ENCODE measurements at regions not wholly inside any gene's neighbourhood (a gene's known extent, or its start where the extent isn't known, plus 50 kb on each side); places are given as distances from the start of the nearest gene placed in this dataset.

DNA sequence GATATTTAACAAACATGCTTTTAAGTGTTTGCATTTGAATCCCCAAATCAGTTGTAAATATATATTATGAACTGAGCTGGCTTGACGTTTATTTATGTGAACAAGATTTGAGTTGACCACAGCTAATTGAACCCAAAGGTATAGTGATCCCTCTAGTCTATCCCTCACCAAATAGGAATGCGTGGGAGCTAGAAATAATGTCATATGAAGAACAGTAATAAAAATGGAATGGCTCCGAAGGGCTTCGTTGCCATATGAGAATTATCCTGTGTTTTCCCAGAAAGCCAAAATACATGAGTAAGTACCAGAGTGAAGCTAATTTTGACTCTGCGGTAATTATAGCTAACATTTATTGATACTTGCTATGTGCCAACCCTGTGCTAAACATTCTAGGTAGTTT, 142.7 kb downstream of the ADCYAP1 start:
- DNase-seq (ENCODE audit: low read depth) = no peak
- H3K4me3 ChIP-seq (ENCODE audit: low read length) = no peak overlapping the region
- TF ChIP-seq, protein P1, sequence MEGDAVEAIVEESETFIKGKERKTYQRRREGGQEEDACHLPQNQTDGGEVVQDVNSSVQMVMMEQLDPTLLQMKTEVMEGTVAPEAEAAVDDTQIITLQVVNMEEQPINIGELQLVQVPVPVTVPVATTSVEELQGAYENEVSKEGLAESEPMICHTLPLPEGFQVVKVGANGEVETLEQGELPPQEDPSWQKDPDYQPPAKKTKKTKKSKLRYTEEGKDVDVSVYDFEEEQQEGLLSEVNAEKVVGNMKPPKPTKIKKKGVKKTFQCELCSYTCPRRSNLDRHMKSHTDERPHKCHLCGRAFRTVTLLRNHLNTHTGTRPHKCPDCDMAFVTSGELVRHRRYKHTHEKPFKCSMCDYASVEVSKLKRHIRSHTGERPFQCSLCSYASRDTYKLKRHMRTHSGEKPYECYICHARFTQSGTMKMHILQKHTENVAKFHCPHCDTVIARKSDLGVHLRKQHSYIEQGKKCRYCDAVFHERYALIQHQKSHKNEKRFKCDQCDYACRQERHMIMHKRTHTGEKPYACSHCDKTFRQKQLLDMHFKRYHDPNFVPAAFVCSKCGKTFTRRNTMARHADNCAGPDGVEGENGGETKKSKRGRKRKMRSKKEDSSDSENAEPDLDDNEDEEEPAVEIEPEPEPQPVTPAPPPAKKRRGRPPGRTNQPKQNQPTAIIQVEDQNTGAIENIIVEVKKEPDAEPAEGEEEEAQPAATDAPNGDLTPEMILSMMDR (IDR thresholded peaks at IDR 0.05; ENCODE audit: insufficient read depth, low read depth, low read length, missing control alignments) = no peak

- TF ChIP-seq, protein P1 (IDR thresholded peaks at IDR 0.05; ENCODE audit: insufficient read depth, low read depth, low read length, missing control alignments) = no peak
- H3K4me3 ChIP-seq (ENCODE audit: low read length) = no peak overlapping the region
- no peak for DNase-seq (ENCODE audit: low read depth)
Observed at GRCh38 chr18:1048032-1048431, 143.4 kb downstream of the ADCYAP1 start.

GRCh38 chr18:1049173-1049572, 144.5 kb downstream of the ADCYAP1 start:
- H3K4me3 ChIP-seq (ENCODE audit: low read length) = no peak overlapping the region
- DNase-seq (ENCODE audit: low read depth) = no peak
- TF ChIP-seq, protein P1 (IDR thresholded peaks at IDR 0.05; ENCODE audit: insufficient read depth, low read depth, low read length, missing control alignments) = no peak

DNA sequence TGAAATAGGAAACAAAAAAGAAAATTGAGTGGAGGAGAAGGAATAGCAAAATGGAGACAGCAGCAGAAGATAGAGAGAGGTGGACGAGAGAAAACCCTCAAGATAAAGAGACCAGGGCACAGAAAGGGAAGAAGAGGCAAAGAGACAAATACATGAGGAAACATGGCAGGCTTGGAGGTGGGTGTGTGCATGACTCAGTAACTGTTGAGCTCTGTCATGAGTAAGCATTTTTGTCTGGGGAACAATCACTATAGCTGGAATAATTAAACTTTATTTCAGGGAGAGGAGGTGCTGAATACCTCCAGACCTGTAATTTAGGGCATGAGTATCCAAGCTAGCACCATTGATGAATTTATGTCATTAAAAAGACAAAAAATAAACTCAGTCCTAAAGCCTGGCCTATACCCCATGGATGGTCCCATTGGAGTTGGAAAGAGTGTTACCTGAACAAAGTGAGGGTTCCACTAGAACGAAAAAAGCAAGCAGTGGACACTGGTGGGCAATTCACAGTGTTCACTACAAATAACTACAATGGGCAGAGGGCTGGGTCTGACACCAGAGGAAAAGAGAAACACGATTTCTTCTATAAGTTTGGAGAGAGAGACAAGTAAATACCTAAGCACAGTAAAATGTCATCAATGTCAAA, 145.5 kb downstream of the ADCYAP1 start:
- TF ChIP-seq, protein P1 (IDR thresholded peaks at IDR 0.05; ENCODE audit: insufficient read depth, low read depth, low read length, missing control alignments) = no peak
- H3K4me3 ChIP-seq (ENCODE audit: low read length) = no peak overlapping the region
- peak; percentile 34 for DNase-seq (ENCODE audit: low read depth)

GRCh38 chr18:1052301-1052700, 147.6 kb downstream of the ADCYAP1 start:
- DNase-seq (ENCODE audit: low read depth) = no peak
- TF ChIP-seq, protein P1 (IDR thresholded peaks at IDR 0.05; ENCODE audit: insufficient read depth, low read depth, low read length, missing control alignments) = no peak
- no peak overlapping the region for H3K4me3 ChIP-seq (ENCODE audit: low read length)

DNA sequence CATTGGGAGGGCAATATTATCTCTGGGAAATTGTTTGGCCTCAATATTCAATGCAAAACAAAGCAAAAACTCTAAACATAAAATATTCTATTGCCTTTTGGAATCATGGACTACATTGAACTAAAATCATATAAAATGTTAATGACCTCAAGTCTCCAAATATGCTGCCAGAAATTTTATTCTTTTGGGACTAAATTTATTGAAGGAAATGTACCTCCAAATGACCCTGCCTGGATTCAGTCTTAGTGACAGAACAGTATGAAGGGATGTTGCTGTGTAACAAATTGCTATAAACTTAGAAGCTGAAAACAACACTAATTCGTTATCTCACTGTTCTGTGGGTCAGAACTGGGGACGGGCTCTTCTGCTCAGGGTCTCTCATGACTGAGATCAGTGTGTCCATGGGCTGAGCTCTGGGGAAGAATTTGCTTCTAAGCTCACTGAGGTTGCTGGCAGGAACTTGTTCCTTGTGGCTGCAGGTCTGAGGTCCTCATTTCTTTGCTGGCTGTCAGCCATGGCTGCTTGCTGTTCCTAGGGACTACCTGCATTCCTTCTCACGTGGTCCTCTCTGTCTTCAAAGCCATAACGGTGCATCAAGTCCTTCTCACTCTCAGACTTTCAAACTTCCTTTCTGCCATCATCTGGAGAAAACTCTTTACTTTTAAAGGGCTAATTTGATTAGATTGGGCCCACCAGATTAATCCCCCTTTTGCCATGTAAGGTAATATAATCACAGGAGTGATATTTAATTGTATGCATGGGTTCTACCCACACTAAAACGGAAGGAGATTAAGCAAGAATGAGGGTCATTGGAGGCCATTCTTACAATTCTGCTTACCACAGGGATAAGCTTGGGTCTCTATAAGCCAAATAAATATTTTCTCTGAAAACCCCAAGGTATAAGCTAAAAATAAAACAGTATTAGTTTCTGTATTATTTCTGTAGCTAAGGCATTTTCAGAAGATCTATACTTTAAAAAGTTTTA, 149.0 kb downstream of the ADCYAP1 start:
- DNase-seq (ENCODE audit: low read depth) = no peak
- no peak overlapping the region for H3K4me3 ChIP-seq (ENCODE audit: low read length)
- TF ChIP-seq, protein P1 (IDR thresholded peaks at IDR 0.05; ENCODE audit: insufficient read depth, low read depth, low read length, missing control alignments) = no peak
